T1000 (cell line): ENCODE measurements at regions not wholly inside any gene's neighbourhood (a gene's known extent, or its start where the extent isn't known, plus 50 kb on each side); places are given as distances from the start of the nearest gene placed in this dataset.

ENCODE experiments used
- DNase-seq: peaks from one replicate; lab custom pipeline; 2025; ENCODE audit warnings: mixed read lengths; lab: John Stamatoyannopoulos, UW

DNA sequence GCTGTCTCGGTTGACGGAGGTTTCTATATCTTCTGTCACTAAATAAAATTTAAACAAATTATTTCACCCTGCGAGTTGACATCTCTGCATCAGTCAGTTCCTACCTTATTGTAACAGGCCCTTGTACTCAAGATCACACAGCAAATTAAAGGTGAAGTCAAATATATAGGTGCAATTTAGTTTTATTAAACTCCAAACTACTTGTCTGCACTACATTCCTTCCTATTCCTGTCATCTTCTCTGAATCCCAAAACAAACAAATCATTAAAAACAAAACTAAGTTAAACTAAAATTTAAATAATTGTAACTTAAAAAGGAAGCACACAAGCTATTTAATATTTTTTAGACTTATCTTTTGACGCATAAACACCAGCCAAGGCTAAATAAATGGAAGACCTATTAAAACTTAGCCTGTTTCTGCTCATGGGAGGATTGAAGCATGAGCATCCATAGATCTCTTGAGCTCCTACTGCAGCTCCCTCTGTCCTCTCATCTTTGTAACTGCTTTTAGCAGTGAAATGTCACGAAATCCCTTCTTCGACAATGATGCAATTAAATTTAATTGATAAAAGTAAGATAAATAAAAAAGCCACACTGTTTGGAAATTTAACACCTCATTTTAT is 1152.3 kb upstream of the GJE1 start:
- DNase-seq, result no peak

DNA sequence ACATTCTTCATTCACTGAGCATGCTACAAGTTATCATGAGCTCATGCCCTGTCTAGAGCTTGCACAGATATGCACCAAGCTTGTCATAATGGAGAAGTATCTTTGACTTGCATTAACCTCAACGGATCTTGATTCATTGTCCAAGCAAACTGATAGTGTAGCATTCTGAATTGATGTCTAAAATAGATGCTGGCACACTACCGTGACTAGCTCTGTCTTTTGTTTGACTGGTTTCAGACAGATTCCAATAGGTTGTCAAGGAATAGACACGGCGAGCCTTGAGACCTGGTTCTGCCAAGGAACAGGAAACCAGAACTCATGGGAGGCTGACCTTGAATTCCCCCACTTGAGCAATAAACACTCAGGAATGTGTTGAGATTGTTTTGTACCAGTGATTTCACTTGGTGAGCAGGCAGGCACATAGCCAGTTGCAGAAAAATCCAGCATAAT is 1153.1 kb upstream of the GJE1 start:
- no peak for DNase-seq

GRCh38 chr6:140977403-140977802 is 1155.3 kb upstream of the GJE1 start:
- no peak for DNase-seq

DNA sequence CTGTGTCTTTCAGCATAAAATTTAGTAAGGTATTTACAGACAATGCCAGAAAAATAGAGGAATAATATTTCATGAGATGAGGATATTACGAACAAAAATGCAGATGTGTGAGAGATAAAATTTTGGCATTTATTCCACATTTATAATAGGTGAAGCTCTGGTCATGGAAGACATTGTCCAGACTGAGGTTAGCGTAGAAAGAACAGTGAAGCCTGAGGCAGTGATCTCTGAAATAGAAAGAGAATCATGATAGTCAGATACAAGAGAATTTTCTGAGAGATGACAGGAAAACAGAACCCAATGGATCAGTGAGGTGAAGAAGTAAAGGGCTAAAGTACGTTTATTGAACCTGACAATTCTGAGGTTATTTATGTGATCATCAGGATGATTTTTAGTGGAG is 1155.9 kb upstream of the GJE1 start:
- no peak for DNase-seq

DNA sequence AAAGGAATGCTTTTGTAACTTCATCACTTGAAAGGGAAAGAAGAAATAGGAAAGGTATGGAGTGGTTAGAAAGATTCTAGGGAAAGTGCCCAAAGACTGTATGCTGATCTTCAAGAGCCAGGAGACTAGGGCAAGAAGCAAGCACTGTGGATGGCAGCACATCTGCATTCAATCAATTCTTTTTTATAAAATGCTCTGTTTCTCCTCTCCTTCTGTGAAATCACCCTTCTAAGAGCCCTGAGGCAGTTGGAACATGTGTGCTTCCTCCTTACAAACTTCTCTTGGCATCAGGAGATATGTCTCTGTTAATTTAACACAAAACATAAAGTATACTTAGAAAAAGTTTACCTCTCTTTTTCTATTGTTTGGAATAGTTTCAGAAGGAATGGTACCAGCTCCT is 1162.2 kb upstream of the GJE1 start:
- no peak for DNase-seq

DNA sequence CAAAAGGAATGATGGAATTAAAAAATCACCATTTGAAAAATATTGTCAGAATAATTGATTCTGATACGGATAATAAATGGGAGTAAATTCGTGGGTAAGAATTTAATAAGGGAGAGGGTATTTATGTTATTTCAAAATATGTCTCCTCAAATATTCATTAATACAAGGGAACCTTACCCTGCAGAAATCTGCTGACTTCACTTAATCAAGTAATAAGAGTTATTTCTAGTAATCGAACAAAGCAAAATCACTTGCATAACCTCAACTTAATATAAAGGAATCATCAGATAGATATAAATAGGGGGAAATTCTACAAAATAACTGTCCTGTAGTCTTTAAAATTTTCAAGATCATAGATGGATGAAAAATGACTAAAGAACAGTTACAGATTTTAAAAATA is 1164.7 kb upstream of the GJE1 start:
- DNase-seq, result no peak

GRCh38 chr6:140966676-140967075 is 1166.0 kb upstream of the GJE1 start:
- no peak for DNase-seq

GRCh38 chr6:140960566-140960965 is 1172.2 kb upstream of the GJE1 start:
- DNase-seq, result no peak

DNA sequence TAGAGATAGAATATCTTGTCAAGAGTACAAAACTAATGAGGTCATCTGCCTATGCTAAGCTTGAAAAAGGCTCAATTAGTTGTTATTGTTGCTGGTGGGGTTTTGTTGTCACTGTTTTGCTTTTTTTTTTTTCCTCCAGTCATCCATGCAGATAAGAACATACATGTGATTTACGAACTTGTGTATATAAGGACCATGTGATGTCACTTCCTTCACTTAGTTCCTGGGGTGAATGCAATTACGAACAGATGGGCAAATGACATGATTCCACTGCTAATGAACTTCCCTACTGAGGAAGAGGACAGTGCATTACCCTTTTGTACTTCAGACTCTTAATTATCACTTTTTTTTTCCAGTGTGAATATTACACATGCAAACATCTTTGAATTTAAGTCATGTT is 1175.3 kb upstream of the GJE1 start:
- DNase-seq, result no peak

DNA sequence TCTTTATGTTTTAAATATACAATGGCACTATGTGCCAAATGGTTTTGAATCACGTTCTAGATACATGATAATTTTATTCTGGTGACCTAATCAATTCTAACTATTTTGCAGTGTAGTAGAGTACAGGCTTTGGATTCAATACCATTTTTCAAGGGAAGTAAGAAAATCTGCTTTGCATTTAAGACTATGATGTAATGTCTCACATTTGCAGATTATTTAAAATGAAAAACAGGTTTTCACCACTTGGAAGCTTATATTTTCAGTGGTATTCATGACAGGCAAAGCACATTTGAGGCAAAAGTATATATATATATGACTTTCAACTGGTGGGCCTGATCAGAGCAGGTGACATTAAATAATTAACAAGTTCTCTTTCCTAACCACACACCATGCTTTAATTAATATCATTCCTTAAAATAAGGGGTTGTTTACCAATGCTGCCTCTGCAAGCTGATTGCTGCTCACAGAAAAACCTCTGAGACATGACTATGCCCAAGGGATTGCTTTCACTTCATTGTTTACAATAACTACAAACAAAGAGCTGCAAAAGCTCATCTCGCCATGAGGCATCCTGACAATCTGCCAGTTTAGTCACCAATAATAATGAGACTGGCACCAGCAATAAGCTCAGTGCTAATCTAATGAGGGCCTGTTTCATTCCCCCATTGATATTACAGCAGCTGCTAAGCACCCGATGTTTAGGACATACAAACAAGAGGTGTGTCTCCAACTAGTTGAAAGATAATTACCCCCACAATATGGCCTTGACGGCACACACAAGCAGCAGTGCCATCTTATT is 1176.0 kb upstream of the GJE1 start:
- DNase-seq, result no peak

DNA sequence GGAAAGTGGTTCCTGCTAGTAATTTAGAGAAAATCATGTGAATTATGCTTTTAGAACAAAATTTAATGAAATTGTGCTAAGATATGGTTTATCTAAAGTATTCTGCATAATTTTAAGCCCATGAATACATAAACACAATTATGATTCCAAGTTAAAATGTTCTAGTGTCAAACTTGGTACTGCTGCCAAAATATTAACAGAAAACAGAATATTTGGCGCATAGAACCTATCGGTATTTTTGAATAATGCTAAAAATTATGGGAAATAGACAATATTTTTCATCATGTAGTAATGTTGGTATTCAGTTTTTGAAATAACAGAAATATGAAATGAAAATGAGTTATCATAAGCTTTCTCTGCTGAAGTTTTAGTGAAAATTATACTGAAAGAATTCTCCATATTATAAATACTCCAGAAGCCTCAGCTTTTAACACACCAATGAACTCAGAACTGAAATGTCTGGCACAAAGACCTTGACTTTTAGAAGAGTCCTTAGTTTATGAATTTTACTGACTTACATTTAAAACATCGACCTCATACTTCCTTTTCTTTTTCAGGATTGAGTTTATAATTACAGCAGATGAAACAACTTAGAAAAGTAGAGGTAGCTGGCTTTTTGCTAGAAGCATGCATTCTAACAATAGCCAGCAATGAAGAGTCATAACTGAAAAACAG is 1192.3 kb upstream of the GJE1 start:
- no peak for DNase-seq

- no peak for DNase-seq
These were observed 1199.8 kb upstream of the GJE1 start for GRCh38 chr6:140932909-140933308.

DNA sequence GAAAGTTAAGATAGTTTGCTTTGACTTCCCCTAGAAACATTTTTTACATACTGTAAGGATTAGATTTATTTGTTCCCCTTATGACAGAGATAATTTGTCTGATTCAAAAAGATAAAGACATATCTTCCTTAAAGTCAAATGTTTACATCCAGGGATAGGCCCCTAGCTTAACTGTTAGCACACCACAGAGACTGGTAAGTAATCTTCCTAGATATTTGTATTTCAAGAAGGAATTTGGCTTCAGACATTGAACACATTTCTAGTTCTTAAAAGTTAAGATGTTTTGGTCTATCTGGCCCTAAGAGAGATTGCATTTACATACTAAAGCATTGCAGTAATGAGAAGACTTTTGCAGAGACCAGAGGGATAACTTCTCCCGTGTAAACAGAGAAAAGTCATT is 1201.1 kb upstream of the GJE1 start:
- DNase-seq, result no peak

DNA sequence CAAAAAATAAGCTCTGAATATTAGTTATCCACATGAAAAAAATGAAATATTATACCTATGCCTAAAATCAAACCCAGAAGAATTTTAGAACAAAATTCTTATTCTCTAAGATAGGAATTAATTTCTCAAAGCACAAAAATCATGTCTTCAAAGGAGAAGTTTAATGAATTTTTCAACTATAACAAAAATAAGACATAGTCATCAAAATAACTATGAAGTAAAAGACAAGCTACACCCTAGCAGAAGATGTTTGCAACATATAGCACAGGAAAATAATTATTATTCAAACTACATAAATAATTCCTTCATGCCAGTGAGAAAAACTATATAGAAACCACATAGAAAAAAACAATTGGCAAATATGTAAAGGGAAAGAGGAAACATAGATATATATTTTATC is 1203.6 kb upstream of the GJE1 start:
- DNase-seq, result no peak

- no peak for DNase-seq
These were observed 1209.7 kb upstream of the GJE1 start for GRCh38 chr6:140923048-140923447.

- DNase-seq, result no peak
These were observed 1211.1 kb upstream of the GJE1 start for GRCh38 chr6:140921366-140922226.

DNA sequence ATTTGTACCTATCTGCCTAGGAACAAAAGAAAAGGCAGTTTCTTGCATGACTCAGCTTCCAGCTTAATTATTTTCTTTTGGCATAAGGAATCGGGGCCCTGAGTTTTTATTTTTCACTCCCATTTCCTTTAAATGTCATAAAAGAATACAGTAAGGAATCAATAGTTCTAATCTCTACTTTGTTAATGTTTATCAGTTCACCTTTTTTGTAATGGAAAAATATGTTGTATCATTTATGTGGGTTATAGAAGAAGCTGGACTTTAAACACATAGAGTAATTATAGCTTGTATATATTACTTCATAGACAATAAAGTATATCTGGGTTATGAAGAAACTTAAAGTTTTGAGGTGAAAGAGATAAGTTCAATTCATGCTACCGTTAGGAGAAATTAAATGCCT is 1214.8 kb upstream of the GJE1 start:
- no peak for DNase-seq

DNA sequence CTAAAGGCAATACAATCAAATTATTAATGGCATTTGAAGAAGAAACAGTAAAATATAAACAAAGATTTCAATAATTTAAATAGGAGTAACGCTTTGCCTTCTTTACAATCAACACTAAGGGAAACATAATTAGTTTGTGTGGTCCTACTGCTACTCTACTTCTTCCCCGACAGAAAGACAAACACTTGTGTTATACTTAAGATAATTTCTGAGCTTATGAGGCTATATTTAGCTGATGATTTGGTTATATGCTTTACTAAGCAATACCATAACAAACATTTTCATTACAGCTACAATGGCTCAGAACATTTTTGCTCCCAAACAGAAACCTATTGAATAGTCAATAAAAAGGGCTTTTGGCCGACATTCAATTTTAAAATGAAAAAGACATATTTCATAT is 1217.2 kb upstream of the GJE1 start:
- no peak for DNase-seq

DNA sequence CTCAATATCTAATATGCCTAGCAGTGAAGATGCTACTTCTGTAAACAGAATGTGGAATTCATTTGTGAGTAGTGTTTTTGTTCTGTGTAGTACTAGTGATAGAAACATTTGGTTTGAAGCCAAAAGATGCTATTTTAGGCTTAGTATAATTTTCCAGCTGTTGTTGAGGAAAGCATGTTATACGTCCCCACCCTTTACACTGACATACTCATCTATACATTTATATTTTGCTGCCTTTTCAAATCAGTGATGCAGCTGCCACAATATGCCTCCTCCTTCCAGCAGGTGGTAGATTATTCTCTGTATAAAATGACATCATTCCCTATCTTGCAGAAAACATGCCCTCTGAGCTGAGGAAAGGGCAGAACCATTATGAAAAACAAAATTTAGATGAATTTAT is 1217.6 kb upstream of the GJE1 start:
- no peak for DNase-seq

DNA sequence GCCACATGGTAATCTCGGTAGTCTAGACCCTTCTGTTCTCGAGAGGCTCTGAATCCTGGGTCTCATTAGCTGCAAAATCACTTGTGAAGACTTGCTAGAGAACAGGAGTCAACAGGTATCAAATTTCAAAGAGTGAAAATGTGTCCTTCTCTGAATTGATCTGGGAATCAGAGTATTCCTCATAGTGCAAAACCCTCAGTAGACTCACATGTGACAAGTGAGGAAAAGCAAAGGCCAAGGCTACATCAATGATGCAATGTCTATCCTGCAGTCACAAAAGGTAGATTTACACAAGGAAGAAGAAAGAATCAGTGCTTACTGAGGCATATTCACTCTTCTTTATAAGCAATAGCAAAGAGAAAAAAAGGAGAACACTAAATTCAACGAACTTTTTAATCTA is 1220.0 kb upstream of the GJE1 start:
- DNase-seq, result no peak

GRCh38 chr6:140909625-140910024 is 1223.1 kb upstream of the GJE1 start:
- DNase-seq, result no peak

- no peak for DNase-seq
These were observed 1223.6 kb upstream of the GJE1 start for GRCh38 chr6:140909156-140909555.
